K562 (cell line): ENCODE measurements at regions not wholly inside any gene's neighbourhood (a gene's known extent, or its start where the extent isn't known, plus 50 kb on each side); places are given as distances from the start of the nearest gene placed in this dataset.

Source experiments
- CBFA2T2 ChIP-seq: fragments of 450-650 bp; conservative IDR thresholded peaks from 2 replicates; pipeline ENCODE4 v1.6.1; 2017; ENCODE audit warnings: mild to moderate bottlenecking
- DNMT1 ChIP-seq: fragments of 450-650 bp; IDR thresholded peaks from 2 replicates; pipeline ENCODE4 v1.6.1; 2016; ENCODE audit warnings: antibody characterized with exemption, mild to moderate bottlenecking
- ESRRB ChIP-seq: fragments of 250-450 bp; sonication (Bioruptor Pico); IDR thresholded peaks from 2 replicates; pipeline ENCODE4 v1.5.0; 2020; ENCODE audit warnings: mild to moderate bottlenecking, moderate library complexity, borderline replicate concordance
- ZNF184 ChIP-seq: sonication (generic); formaldehyde crosslinking; IDR thresholded peaks from 2 replicates; pipeline ENCODE4 v1.5.0; 2020; ENCODE audit warnings: missing genetic modification reagents
- TF ChIP-seq, protein P1 (sequence below): sonication (generic); formaldehyde crosslinking; IDR thresholded peaks from 2 replicates; pipeline ENCODE4 v1.8.0; 2022; ENCODE audit warnings: mild to moderate bottlenecking, missing genetic modification reagents
- TF ChIP-seq, protein P2 (sequence below): fragments of 250-450 bp; sonication (Bioruptor Pico); IDR thresholded peaks from 2 replicates; pipeline ENCODE4 v1.5.1; 2021; ENCODE audit warnings: mild to moderate bottlenecking
- TF ChIP-seq, protein P3 (sequence below): fragments of 450-650 bp; formaldehyde crosslinking; IDR thresholded peaks from 2 replicates; pipeline ENCODE4 v1.4.0; 2020; ENCODE audit warnings: mild to moderate bottlenecking, mixed read lengths
- TF ChIP-seq, protein P4 (sequence below): fragments of 250-450 bp; sonication (Bioruptor Pico); IDR thresholded peaks from 2 replicates; pipeline ENCODE4 v1.5.0; 2020; ENCODE audit warnings: mild to moderate bottlenecking

DNA sequence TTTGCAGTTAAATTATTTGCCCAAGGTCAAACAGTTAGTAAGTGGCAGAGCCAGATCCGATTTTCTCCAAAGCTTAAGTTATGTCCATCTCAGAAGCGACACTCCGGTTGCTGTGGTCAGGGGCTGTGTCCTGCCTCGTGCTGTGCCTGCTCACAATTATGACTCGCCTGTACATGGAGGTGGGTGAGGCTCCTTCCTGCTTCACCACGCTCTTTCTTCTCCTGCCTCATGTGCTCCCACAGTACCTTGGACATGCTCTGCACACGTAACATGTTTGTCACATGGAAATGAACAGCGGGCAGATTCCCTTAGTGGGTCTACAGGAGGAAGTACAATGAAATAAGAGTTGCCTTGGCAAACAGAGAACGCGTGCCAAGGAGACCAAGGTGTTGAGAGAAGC lies 62.2 kb upstream of the CCND2 start (continued):
- TF ChIP-seq, protein P1, sequence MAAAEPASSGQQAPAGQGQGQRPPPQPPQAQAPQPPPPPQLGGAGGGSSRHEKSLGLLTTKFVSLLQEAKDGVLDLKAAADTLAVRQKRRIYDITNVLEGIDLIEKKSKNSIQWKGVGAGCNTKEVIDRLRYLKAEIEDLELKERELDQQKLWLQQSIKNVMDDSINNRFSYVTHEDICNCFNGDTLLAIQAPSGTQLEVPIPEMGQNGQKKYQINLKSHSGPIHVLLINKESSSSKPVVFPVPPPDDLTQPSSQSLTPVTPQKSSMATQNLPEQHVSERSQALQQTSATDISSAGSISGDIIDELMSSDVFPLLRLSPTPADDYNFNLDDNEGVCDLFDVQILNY (CRISPR knock-in tag) = no peak
- no peak for TF ChIP-seq ESRRB (CRISPR knock-in tag)
- TF ChIP-seq ZNF184 (CRISPR knock-in tag) = no peak
- TF ChIP-seq, protein P2, sequence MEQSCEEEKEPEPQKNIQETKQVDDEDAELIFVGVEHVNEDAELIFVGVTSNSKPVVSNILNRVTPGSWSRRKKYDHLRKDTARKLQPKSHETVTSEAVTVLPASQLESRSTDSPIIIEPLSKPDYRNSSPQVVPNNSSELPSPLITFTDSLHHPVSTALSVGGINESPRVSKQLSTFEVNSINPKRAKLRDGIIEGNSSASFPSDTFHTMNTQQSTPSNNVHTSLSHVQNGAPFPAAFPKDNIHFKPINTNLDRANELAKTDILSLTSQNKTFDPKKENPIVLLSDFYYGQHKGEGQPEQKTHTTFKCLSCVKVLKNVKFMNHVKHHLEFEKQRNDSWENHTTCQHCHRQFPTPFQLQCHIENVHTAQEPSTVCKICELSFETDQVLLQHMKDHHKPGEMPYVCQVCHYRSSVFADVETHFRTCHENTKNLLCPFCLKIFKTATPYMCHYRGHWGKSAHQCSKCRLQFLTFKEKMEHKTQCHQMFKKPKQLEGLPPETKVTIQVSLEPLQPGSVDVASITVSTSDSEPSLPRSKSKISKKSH (CRISPR knock-in tag) = no peak
- TF ChIP-seq, protein P3, sequence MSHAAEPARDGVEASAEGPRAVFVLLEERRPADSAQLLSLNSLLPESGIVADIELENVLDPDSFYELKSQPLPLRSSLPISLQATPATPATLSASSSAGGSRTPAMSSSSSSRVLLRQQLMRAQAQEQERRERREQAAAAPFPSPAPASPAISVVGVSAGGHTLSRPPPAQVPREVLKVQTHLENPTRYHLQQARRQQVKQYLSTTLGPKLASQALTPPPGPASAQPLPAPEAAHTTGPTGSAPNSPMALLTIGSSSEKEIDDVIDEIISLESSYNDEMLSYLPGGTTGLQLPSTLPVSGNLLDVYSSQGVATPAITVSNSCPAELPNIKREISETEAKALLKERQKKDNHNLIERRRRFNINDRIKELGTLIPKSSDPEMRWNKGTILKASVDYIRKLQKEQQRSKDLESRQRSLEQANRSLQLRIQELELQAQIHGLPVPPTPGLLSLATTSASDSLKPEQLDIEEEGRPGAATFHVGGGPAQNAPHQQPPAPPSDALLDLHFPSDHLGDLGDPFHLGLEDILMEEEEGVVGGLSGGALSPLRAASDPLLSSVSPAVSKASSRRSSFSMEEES (CRISPR knock-in tag) = no peak
- TF ChIP-seq DNMT1 = no peak
- TF ChIP-seq, protein P4, sequence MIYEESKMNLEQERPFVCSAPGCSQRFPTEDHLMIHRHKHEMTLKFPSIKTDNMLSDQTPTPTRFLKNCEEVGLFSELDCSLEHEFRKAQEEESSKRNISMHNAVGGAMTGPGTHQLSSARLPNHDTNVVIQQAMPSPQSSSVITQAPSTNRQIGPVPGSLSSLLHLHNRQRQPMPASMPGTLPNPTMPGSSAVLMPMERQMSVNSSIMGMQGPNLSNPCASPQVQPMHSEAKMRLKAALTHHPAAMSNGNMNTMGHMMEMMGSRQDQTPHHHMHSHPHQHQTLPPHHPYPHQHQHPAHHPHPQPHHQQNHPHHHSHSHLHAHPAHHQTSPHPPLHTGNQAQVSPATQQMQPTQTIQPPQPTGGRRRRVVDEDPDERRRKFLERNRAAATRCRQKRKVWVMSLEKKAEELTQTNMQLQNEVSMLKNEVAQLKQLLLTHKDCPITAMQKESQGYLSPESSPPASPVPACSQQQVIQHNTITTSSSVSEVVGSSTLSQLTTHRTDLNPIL (CRISPR knock-in tag) = no peak
- no peak for TF ChIP-seq CBFA2T2
